HepG2 (cell line): ENCODE measurements at regions not wholly inside any gene's neighbourhood (a gene's known extent, or its start where the extent isn't known, plus 50 kb on each side); places are given as distances from the start of the nearest gene placed in this dataset.

Experiments
- ATAC-seq: fragments of 200-7000 bp; cut with Tn5 transposase; 3 replicates; pipeline ENCODE4 v1.9.1; 2020; ENCODE audit warnings: mild to moderate bottlenecking, moderate library complexity
- BruUV-seq: library from RNA; stranded (reverse); fragments of 400-500 nt; replicated peaks from 2 replicates; lab custom pipeline; 2021; lab: Mats Ljungman, UMichigan
- CTCF ChIA-PET: fragments of 300-600 bp; formaldehyde crosslinking; extraction: SDS; loops from one replicate; lab custom pipeline; 2021; ENCODE audit warnings: low total read pairs, inconsistent platforms, low intra/inter-chr PET ratio; lab: Yijun Ruan, JAX
- POLR2A ChIA-PET: fragments of 350-600 bp; sonication (Branson Sonifier 250); formaldehyde crosslinking; loops from one replicate; lab custom pipeline; 2020; ENCODE audit warnings: antibody characterized with exemption, inconsistent platforms; lab: Yijun Ruan, JAX
- DNase-seq: peaks from one replicate; pipeline ENCODE4 v3.0.0-alpha.2; 2015; ENCODE audit warnings: low spot score
- FAIRE-seq: peaks from 3 replicates; lab custom pipeline; 2011; peaks lifted over from hg19 to GRCh38; lab: Jason Lieb, UNC
- H2AFZ ChIP-seq: one replicate; pipeline ENCODE4 v1.6.1; 2011; ENCODE audit warnings: low read length, inconsistent platforms
- H3K27ac ChIP-seq: fragments of 300-600 bp; 3 replicates; pipeline ENCODE4 v1.8.0; 2011; ENCODE audit warnings: mixed run types, mild to moderate bottlenecking, mixed read lengths, low read length, inconsistent platforms; ENCODE audit not compliant: insufficient read depth; ENCODE audit errors: extremely low read length
- H3K27me3 ChIP-seq, 2 experiments: fragments of 200-600 bp in 1 of 2; 2 replicates in 1 of 2; 3 replicates in 1 of 2; pipeline versions ENCODE4 v1.6.0 to v1.8.0; 2011; ENCODE audit warnings: low read length in 2 of 2, mild to moderate bottlenecking in 2 of 2, moderate library complexity in 2 of 2, inconsistent platforms in 1 of 2; ENCODE audit not compliant: insufficient read depth in 2 of 2, control insufficient read depth in 1 of 2
- H3K36me3 ChIP-seq, 2 experiments: fragments of 200-600 bp in 1 of 2; replicated peaks in 1 of 2; 2 replicates in 1 of 2; 3 replicates in 1 of 2; pipeline versions ENCODE4 v1.5.1 to v1.8.0; 2011; ENCODE audit warnings: low read length in 2 of 2, inconsistent platforms in 1 of 2; ENCODE audit not compliant: insufficient read depth in 2 of 2, control insufficient read depth in 1 of 2
- H3K4me1 ChIP-seq: 2 replicates; pipeline ENCODE4 v1.5.1; 2012; ENCODE audit warnings: low read length, inconsistent platforms; ENCODE audit not compliant: insufficient read depth
- H3K4me2 ChIP-seq: 2 replicates; pipeline ENCODE4 v1.6.0; 2011; ENCODE audit warnings: low read depth, low read length, inconsistent platforms
- H3K4me3 ChIP-seq, 3 experiments: fragments of 200-600 bp in 1 of 3; sonication (generic), shearing (Covaris generic) in 1 of 3; replicated peaks in 1 of 3; 2 replicates each; pipeline ENCODE4 v1.5.1; 2011 to 2016; ENCODE audit warnings: low read length in 3 of 3, inconsistent platforms in 2 of 3, low read depth in 2 of 3, mild to moderate bottlenecking in 2 of 3, control low read depth in 1 of 3, mixed read lengths in 1 of 3; ENCODE audit not compliant: insufficient read depth in 1 of 3
- H3K79me2 ChIP-seq: one replicate; pipeline ENCODE4 v1.6.1; 2011; ENCODE audit warnings: low read length, inconsistent platforms; ENCODE audit not compliant: insufficient read depth
- H3K9ac ChIP-seq: 2 replicates; pipeline ENCODE4 v1.6.0; 2011; ENCODE audit warnings: mild to moderate bottlenecking, low read depth, low read length, inconsistent platforms; ENCODE audit not compliant: insufficient read depth
- H3K9me3 ChIP-seq: 2 replicates; pipeline ENCODE4 v1.5.1; 2012; ENCODE audit warnings: mild to moderate bottlenecking, low read length
- H4K20me1 ChIP-seq: 2 replicates; pipeline ENCODE4 v1.6.0; 2011; ENCODE audit warnings: inconsistent platforms, mild to moderate bottlenecking, low read length, moderate library complexity; ENCODE audit not compliant: insufficient read depth
- FOXO1 ChIP-seq: sonication (generic); formaldehyde crosslinking; IDR thresholded peaks from 2 replicates; pipeline ENCODE4 v1.4.0; 2020; ENCODE audit warnings: missing genetic modification reagents
- HMG20B ChIP-seq: conservative IDR thresholded peaks from 2 replicates; pipeline ENCODE4 v1.6.1; 2016; ENCODE audit warnings: missing genetic modification reagents, missing compliant biosample characterization
- IRF2 ChIP-seq: IDR thresholded peaks from 2 replicates; pipeline ENCODE4 v1.6.1; 2018; ENCODE audit warnings: missing genetic modification reagents, missing compliant biosample characterization
- ZNF441 ChIP-seq: sonication (generic); formaldehyde crosslinking; IDR thresholded peaks from 2 replicates; pipeline ENCODE4 v1.7.0; 2021; ENCODE audit warnings: missing genetic modification reagents, borderline replicate concordance
- ZNF777 ChIP-seq: sonication (generic); formaldehyde crosslinking; IDR thresholded peaks from 2 replicates; pipeline ENCODE4 v1.4.0; 2020; ENCODE audit warnings: missing genetic modification reagents
- WGBS: methylation state at CpG from one replicate; pipeline ENCODE4 v1.1.6; 2017; ENCODE audit warnings: low lambda C conversion rate; 5-methylcytosine and 5-hydroxymethylcytosine counted together
- in situ Hi-C: cut with HindIII; loops from 2 replicates; pipeline ENCODE4 v1.10.0; 2017; ENCODE audit warnings: low pct_unique_long_range_greater_than_20kb; ENCODE audit not compliant: extremely low pct_ligation_motif_present
- intact Hi-C: fragments of 100-400 bp; cut with micrococcal nuclease; formaldehyde crosslinking; loops from one replicate; pipeline ENCODE4 v1.10.0; 2022; ENCODE audit not compliant: unreplicated experiment
- TF ChIP-seq, protein P1 (sequence below): sonication (generic); formaldehyde crosslinking; IDR thresholded peaks from 2 replicates; pipeline ENCODE4 v1.5.0; 2020; ENCODE audit warnings: mild to moderate bottlenecking, missing genetic modification reagents, borderline replicate concordance

DNA sequence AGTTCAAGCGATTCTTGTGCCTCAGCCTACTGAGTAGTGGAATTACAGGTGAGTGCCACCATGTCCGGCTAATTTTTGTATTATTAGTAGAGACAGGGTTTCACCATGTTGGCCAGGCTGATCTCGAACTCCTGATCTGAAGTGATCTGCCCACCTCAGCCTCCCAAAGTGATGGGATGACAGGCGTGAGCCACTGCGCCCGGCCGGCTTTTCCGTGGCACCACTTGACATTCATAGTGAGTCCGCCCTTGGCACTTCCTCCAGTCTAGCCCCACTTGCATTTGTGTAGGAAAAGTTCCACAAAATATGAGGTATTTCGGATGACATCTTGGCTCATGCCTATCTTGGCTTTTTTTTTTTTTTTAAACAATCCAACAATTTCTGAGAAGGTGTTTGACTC lies 128.1 kb upstream of the ACBD5 start:
- Histone ChIP-seq H2AFZ (no peak overlapping the region), H3K4me2 (no peak overlapping the region), H3K36me3 (no peaks in the 10 kb centered on the region), H3K4me3 (no peak overlapping the region), H3K9ac (no peak overlapping the region), H3K79me2 (no peaks in the 10 kb centered on the region), H3K27ac (no peak overlapping the region), H3K9me3 (no peaks in the 10 kb centered on the region), H3K27me3 (peaks cover 0 to 10% of the 10 kb centered on the region in 2 experiments; a peak in 2 of 5 replicates), H3K4me1 (no peaks in the 10 kb centered on the region), H4K20me1 (no peaks in the 10 kb centered on the region)
- ATAC-seq (no peak), FAIRE-seq (no peak), DNase-seq (no peak)
- no peak for TF ChIP-seq HMG20B (CRISPR knock-in tag)
- TF ChIP-seq ZNF441: no peak
- TF ChIP-seq, protein P1, sequence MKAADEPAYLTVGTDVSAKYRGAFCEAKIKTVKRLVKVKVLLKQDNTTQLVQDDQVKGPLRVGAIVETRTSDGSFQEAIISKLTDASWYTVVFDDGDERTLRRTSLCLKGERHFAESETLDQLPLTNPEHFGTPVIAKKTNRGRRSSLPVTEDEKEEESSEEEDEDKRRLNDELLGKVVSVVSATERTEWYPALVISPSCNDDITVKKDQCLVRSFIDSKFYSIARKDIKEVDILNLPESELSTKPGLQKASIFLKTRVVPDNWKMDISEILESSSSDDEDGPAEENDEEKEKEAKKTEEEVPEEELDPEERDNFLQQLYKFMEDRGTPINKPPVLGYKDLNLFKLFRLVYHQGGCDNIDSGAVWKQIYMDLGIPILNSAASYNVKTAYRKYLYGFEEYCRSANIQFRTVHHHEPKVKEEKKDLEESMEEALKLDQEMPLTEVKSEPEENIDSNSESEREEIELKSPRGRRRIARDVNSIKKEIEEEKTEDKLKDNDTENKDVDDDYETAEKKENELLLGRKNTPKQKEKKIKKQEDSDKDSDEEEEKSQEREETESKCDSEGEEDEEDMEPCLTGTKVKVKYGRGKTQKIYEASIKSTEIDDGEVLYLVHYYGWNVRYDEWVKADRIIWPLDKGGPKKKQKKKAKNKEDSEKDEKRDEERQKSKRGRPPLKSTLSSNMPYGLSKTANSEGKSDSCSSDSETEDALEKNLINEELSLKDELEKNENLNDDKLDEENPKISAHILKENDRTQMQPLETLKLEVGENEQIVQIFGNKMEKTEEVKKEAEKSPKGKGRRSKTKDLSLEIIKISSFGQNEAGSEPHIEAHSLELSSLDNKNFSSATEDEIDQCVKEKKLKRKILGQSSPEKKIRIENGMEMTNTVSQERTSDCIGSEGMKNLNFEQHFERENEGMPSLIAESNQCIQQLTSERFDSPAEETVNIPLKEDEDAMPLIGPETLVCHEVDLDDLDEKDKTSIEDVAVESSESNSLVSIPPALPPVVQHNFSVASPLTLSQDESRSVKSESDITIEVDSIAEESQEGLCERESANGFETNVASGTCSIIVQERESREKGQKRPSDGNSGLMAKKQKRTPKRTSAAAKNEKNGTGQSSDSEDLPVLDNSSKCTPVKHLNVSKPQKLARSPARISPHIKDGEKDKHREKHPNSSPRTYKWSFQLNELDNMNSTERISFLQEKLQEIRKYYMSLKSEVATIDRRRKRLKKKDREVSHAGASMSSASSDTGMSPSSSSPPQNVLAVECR (CRISPR knock-in tag): no peak
- no peak for TF ChIP-seq FOXO1 (CRISPR knock-in tag)
- no peak for TF ChIP-seq IRF2 (CRISPR knock-in tag)
- TF ChIP-seq ZNF777 (CRISPR knock-in tag): no peak
- WGBS: 45% methylated on average over 10 of the region's 10 CpGs
- in situ Hi-C loops (loop anchor here (25.0 kb wide), 1 partner anchor 1031 kb away; no protein-coding TSS in a partner anchor), intact Hi-C loops (no loop called here)
- CTCF ChIA-PET: no interaction called here
- POLR2A ChIA-PET: no interaction called here
- BruUV-seq: no TSS peak
